PC-9 (cell line): ENCODE measurements at regions not wholly inside any gene's neighbourhood (a gene's known extent, or its start where the extent isn't known, plus 50 kb on each side); places are given as distances from the start of the nearest gene placed in this dataset.

Experiments
- BruUV-seq: library from RNA; stranded (reverse); fragments of 400-500 nt; replicated peaks from 2 replicates; lab custom pipeline; 2021; lab: Mats Ljungman, UMichigan
- CTCF ChIA-PET: fragments of 300-600 bp; sonication (Branson Sonifier 250); formaldehyde crosslinking; loops from one replicate; lab custom pipeline; 2022; ENCODE audit warnings: antibody characterized with exemption; lab: Charles Lee
- POLR2A ChIA-PET: fragments of 300-600 bp; sonication (Branson Sonifier 250); formaldehyde crosslinking; loops from one replicate; lab custom pipeline; 2022; ENCODE audit warnings: antibody characterized with exemption; ENCODE audit not compliant: unreplicated experiment; lab: Charles Lee
- DNase-seq, 2 experiments: peaks; one replicate each; pipeline versions ENCODE4 v3.0.0 to v3.0.0-alpha.2; 2015 to 2022; ENCODE audit warnings: mixed read lengths in 1 of 2
- H2AFZ ChIP-seq: fragments of 200-600 bp; sonication (generic); 2 replicates; pipeline ENCODE4 v1.8.1; 2017; ENCODE audit warnings: antibody characterized with exemption
- H3F3A ChIP-seq: fragments of 200-600 bp; sonication (generic); 2 replicates; pipeline ENCODE4 v1.8.1; 2017; ENCODE audit warnings: antibody characterized with exemption, mild to moderate bottlenecking, low read depth; ENCODE audit not compliant: insufficient read depth
- H3K27ac ChIP-seq: fragments of 200-600 bp; sonication (generic); 2 replicates; pipeline ENCODE4 v1.6.1; 2016; ENCODE audit warnings: mixed run types
- H3K27me3 ChIP-seq: fragments of 200-600 bp; sonication (generic); 2 replicates; pipeline ENCODE4 v1.6.1; 2016; ENCODE audit warnings: low read depth, mixed run types; ENCODE audit not compliant: insufficient read depth
- H3K36me3 ChIP-seq: fragments of 200-600 bp; sonication (generic); 2 replicates; pipeline ENCODE4 v1.6.1; 2016; ENCODE audit warnings: low read depth, mixed run types
- H3K4me1 ChIP-seq: fragments of 200-600 bp; sonication (generic); replicated peaks from 2 replicates; pipeline ENCODE4 v1.6.1; 2016; ENCODE audit warnings: mixed run types; ENCODE audit not compliant: insufficient read depth
- H3K4me2 ChIP-seq: fragments of 200-600 bp; sonication (generic); 2 replicates; pipeline ENCODE4 v1.6.1; 2017; ENCODE audit warnings: mixed run types
- H3K4me3 ChIP-seq: fragments of 200-600 bp; sonication (generic); 2 replicates; pipeline ENCODE4 v1.6.1; 2016; ENCODE audit warnings: mixed run types
- H3K79me2 ChIP-seq: fragments of 200-600 bp; sonication (generic); 2 replicates; pipeline ENCODE4 v1.6.1; 2017; ENCODE audit warnings: low read depth, mixed run types
- H3K9me2 ChIP-seq: fragments of 200-600 bp; sonication (generic); 2 replicates; pipeline ENCODE4 v1.8.1; 2017; ENCODE audit warnings: mild to moderate bottlenecking; ENCODE audit not compliant: insufficient read depth
- H3K9me3 ChIP-seq: fragments of 200-600 bp; sonication (generic); 2 replicates; pipeline ENCODE4 v1.8.1; 2016; ENCODE audit warnings: low read depth; ENCODE audit not compliant: insufficient read depth
- H4K20me1 ChIP-seq: fragments of 200-600 bp; sonication (generic); 2 replicates; pipeline ENCODE4 v1.8.1; 2017; ENCODE audit not compliant: insufficient read depth
- EZH2 ChIP-seq: fragments of 200-600 bp; sonication (generic); IDR thresholded peaks from 2 replicates; pipeline ENCODE4 v1.8.0; 2017; ENCODE audit warnings: antibody characterized with exemption, low read depth
- intact Hi-C: fragments of 100-400 bp; cut with micrococcal nuclease; formaldehyde crosslinking; loops from one replicate; pipeline ENCODE4 v1.10.0; 2022; ENCODE audit not compliant: unreplicated experiment
- TF ChIP-seq, protein P1 (sequence below): fragments of 200-600 bp; sonication (generic); conservative IDR thresholded peaks from 2 replicates; pipeline ENCODE4 v1.6.1; 2017; ENCODE audit warnings: mixed run types, antibody characterized with exemption, mild to moderate bottlenecking, moderate library complexity

DNA sequence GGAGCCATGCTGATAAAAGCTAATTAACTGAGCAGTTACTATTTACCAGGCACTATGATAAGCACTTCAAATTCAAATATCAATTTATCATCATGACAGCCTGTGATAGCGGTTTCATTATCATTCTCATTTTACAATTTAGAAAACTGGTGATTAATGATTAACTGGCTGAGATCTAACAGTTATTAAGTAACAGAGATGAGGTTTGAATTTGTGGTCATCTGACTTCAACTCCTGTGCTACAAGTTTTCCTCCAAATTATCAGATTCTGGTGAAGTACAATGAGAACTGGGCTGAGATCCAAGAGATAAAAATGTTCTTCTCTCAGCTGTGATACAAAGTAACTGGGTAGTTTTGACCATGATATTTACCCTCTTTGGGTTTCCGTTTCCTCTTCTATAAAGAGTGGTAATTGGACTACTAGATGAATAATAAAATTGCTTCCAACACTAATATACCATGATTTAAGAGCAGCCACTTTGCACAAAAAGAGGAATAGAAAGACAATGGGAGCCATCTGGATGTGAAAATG lies 74.5 kb upstream of the CCNG1 start:
- Histone ChIP-seq H3K4me3 (no peak overlapping the region), H3F3A (no peaks in the 10 kb centered on the region), H3K36me3 (no peaks in the 10 kb centered on the region), H3K27ac (no peak overlapping the region), H3K79me2 (no peaks in the 10 kb centered on the region), H3K27me3 (peaks cover 13% of the 10 kb centered on the region; the same call in 1 of the 2 replicates), H3K9me3 (no peaks in the 10 kb centered on the region; the same call in 1 of the 2 replicates), H3K4me2 (no peak overlapping the region), H3K9me2 (no peaks in the 10 kb centered on the region), H4K20me1 (no peaks in the 10 kb centered on the region), H2AFZ (no peak overlapping the region), H3K4me1 (no peaks in the 10 kb centered on the region)
- ChIA-PET POLR2A (no interaction called here), CTCF (no interaction called here)
- TF ChIP-seq, protein P1, sequence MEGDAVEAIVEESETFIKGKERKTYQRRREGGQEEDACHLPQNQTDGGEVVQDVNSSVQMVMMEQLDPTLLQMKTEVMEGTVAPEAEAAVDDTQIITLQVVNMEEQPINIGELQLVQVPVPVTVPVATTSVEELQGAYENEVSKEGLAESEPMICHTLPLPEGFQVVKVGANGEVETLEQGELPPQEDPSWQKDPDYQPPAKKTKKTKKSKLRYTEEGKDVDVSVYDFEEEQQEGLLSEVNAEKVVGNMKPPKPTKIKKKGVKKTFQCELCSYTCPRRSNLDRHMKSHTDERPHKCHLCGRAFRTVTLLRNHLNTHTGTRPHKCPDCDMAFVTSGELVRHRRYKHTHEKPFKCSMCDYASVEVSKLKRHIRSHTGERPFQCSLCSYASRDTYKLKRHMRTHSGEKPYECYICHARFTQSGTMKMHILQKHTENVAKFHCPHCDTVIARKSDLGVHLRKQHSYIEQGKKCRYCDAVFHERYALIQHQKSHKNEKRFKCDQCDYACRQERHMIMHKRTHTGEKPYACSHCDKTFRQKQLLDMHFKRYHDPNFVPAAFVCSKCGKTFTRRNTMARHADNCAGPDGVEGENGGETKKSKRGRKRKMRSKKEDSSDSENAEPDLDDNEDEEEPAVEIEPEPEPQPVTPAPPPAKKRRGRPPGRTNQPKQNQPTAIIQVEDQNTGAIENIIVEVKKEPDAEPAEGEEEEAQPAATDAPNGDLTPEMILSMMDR, result no peak
- no peak for TF ChIP-seq EZH2
- intact Hi-C loops, result no loop called here
- no peak for DNase-seq
- no TSS peak for BruUV-seq

DNA sequence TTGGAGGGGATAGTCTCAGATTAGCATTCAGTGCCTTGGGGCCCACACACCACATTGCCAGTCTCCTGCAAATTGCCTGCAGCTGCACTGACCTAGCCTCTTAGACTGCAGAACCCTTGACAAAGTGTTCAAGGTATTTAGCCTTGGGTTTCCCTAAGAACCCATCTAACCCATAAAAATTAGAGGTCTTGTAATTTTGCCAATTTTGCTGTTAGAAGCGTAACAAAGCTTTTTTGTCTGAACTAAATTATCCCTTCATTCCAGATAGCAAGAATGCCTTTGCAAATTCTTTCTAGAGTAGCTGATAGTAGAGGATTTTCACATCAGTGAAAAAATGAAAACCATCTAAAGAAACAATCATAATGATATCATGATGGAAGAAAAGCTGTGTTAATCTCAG lies 74.0 kb upstream of the CCNG1 start:
- ChIA-PET CTCF (no interaction called here), POLR2A (no interaction called here)
- no peaks in the 10 kb centered on the region for H3K79me2 ChIP-seq
- H3K4me1 ChIP-seq, result no peaks in the 10 kb centered on the region
- H4K20me1 ChIP-seq, result no peaks in the 10 kb centered on the region
- no peak overlapping the region for H3K27ac ChIP-seq
- DNase-seq, result no peak
- no peak overlapping the region for H3K4me3 ChIP-seq
- no peak overlapping the region for H3K4me2 ChIP-seq
- H2AFZ ChIP-seq, result no peak overlapping the region
- intact Hi-C loops, result no loop called here
- no peaks in the 10 kb centered on the region; the same call in 1 of the 2 replicates for H3K9me3 ChIP-seq
- H3F3A ChIP-seq, result no peaks in the 10 kb centered on the region
- H3K9me2 ChIP-seq, result no peaks in the 10 kb centered on the region
- no peak for TF ChIP-seq EZH2
- TF ChIP-seq, protein P1, result no peak
- peaks cover 8% of the 10 kb centered on the region; the same call in 1 of the 2 replicates for H3K27me3 ChIP-seq
- H3K36me3 ChIP-seq, result no peaks in the 10 kb centered on the region
- no TSS peak for BruUV-seq

DNA sequence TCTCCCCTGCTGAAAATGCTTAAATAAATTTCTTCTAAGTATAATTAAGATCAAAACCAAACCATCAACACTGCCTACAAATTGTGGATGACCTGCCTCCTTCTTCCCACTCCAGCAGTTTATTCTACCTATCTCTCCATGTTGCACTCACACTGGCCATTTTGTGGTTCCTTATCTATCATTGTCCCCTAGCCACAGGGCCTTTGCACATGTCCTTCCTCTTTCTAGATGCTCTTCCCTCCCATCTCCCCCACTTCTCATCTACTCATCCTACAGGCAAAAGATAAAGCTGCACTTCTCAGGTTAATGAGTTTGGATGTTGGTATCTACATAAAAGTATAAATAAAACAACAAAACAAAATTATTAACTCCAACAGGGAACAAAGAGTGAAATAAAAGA lies 70.6 kb upstream of the CCNG1 start:
- no peak for DNase-seq
- H2AFZ ChIP-seq, result no peak overlapping the region
- 0 out of 2 replicates have a peak, but pooled peaks cover 4% of the 10 kb centered on the region for H3K27me3 ChIP-seq
- H3K4me2 ChIP-seq, result no peak overlapping the region
- H4K20me1 ChIP-seq, result no peaks in the 10 kb centered on the region
- H3K27ac ChIP-seq, result no peak overlapping the region
- H3K9me3 ChIP-seq, result no peaks in the 10 kb centered on the region; the same call in 1 of the 2 replicates
- no peak overlapping the region for H3K4me3 ChIP-seq
- no TSS peak for BruUV-seq
- ChIA-PET POLR2A (no interaction called here), CTCF (no interaction called here)
- H3K4me1 ChIP-seq, result no peaks in the 10 kb centered on the region
- intact Hi-C loops, result no loop called here
- TF ChIP-seq, protein P1, result no peak
- TF ChIP-seq EZH2, result no peak
- no peaks in the 10 kb centered on the region for H3F3A ChIP-seq
- no peaks in the 10 kb centered on the region for H3K79me2 ChIP-seq
- no peaks in the 10 kb centered on the region for H3K36me3 ChIP-seq
- no peaks in the 10 kb centered on the region for H3K9me2 ChIP-seq
